ENCODE measurements at regions not wholly inside any gene's neighbourhood (a gene's known extent, or its start where the extent isn't known, plus 50 kb on each side); places are given as distances from the start of the nearest gene placed in this dataset.

GRCh38 chr13:69458013-69458412 is 649.6 kb upstream of the ATXN8OS start:
- ChIA-PET CTCF (no interaction called here), POLR2A (no interaction called here)

- POLR2A ChIA-PET, result no interaction called here
These were observed 657.4 kb upstream of the ATXN8OS start for GRCh38 chr13:69450245-69450644.

GRCh38 chr13:69425235-69425634 is 682.4 kb upstream of the ATXN8OS start:
- POLR2A ChIA-PET, result no interaction called here
- CTCF ChIA-PET, result no interaction called here

More at GRCh38 chr13:69450245-69450644, 657.4 kb upstream of the ATXN8OS start:
- CTCF ChIA-PET, result no interaction called here

DNA sequence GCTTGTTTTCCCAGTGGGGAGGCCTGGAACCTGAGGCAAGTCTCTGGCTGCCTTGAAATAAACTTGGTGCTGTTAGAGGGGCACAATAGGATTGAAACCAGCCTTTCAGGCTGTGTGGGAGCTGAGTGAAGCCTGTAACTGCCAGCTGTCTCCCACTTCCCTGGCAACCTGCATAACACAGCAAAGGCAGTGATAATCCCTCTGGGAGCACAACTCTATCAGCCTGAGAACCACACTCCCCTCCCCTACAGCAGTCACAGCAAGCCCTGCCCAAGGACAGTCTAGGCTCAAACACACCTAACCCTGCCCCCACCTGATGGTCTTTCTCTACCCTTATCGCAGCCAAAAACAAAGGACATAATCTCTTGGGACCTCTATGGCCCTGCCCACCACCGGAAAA is 683.8 kb upstream of the ATXN8OS start:
- POLR2A ChIA-PET, result no interaction called here
- CTCF ChIA-PET, result no interaction called here

DNA sequence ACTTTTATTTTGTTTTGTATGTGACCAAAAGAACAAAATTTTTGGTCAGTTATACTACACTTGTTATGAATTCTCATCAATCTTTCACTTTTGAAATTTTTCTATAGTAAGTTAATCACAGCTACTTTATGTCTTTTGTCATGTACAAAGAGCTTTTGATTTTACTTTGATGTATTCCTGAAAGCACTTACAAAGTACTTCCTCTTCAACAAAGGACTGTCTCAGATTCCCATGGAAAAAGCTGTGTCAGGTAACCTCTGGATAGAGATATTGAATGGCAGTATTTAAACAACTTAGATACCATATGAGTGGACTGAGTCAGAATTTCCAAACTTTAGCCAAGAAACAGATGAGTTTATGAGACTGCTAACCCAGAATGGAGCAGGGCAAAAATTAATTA is 689.3 kb upstream of the ATXN8OS start:
- POLR2A ChIA-PET, result no interaction called here
- CTCF ChIA-PET, result no interaction called here

GRCh38 chr13:69410761-69411160 is 696.9 kb upstream of the ATXN8OS start:
- ChIA-PET POLR2A (no interaction called here), CTCF (no interaction called here)

- CTCF ChIA-PET, result no interaction called here
- POLR2A ChIA-PET, result no interaction called here
These were observed 715.9 kb upstream of the ATXN8OS start for GRCh38 chr13:69391756-69392155.

GRCh38 chr13:69389899-69390298 is 717.7 kb upstream of the ATXN8OS start:
- POLR2A ChIA-PET, result no interaction called here
- CTCF ChIA-PET, result no interaction called here

DNA sequence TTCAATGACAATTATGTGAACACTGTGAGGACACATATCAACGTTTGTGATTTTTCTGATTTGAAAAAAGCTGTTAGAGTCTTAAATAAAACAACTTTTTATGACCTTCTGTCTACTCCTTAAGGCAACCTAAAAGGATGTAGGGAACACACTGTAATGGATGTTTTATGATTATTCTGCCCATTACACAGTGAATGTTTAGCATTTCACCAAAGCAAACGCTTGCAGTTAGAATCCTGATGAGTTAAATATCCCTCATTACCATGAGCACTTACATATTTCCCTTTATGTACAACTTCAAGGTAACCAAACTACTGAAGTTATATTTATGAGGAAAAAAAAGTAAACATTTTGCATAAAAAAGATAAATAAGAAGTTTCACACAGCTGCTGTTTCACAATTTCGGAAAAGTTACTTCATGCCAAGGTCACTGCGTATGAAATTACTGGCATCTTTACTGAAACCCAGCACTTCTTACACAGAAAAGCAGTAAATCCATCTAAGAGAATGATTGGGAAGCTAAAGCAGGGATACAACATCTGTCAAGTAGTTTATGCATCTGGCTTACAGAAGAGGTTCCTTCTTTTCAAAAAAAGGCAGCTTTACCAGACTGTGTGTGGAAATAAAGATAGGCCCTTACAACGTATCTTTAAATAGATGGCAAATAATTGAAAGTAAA is 733.7 kb upstream of the ATXN8OS start:
- CTCF ChIA-PET, result no interaction called here
- POLR2A ChIA-PET, result no interaction called here

GRCh38 chr13:69363360-69363759 is 744.3 kb upstream of the ATXN8OS start:
- POLR2A ChIA-PET, result no interaction called here

GRCh38 chr13:69331245-69331644 is 776.4 kb upstream of the ATXN8OS start:
- CTCF ChIA-PET, result no interaction called here
- POLR2A ChIA-PET, result no interaction called here

More at GRCh38 chr13:69363360-69363759, 744.3 kb upstream of the ATXN8OS start:
- CTCF ChIA-PET, result no interaction called here

DNA sequence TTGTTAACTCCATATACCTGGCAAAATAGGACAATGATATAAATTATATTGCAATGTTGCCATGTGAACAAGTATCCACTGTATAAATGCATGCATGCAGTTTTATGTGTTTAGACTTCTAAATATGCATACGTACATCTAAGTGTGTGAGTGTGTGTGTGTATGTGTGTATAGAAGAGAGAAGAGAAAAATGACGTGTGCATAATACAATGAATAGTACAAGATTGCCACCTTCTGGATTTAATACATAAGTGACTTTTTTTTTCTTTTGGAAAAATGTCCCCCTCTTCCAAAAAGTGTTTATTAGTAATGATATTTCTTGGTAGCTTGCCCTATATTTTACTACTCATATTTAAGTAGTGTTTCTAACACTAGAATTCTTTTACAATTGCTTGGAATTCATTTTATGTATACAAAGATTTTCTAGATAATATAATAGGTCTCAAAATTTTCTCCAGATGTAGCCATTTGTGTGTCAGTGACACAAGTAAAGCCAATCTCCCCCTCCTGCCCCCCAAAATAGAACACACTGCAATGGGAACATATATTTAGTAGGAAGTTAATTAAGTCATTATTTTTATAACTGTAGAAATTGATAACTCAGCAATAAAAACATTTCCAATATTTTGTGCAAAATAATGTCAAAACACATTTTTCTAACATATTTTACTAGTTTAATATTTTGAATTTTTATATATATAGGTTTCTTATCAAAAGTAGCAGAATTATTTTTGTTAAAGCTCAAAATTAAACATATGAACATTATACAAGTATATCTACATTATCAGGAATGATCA is 783.3 kb upstream of the ATXN8OS start:
- POLR2A ChIA-PET, result no interaction called here

GRCh38 chr13:69319656-69320055 is 788.0 kb upstream of the ATXN8OS start:
- ChIA-PET CTCF (no interaction called here), POLR2A (no interaction called here)

More for the DNA sequence above, 783.3 kb upstream of the ATXN8OS start:
- CTCF ChIA-PET, result no interaction called here

- ChIA-PET POLR2A (no interaction called here), CTCF (no interaction called here)
These were observed 792.6 kb upstream of the ATXN8OS start for GRCh38 chr13:69315039-69315438.

DNA sequence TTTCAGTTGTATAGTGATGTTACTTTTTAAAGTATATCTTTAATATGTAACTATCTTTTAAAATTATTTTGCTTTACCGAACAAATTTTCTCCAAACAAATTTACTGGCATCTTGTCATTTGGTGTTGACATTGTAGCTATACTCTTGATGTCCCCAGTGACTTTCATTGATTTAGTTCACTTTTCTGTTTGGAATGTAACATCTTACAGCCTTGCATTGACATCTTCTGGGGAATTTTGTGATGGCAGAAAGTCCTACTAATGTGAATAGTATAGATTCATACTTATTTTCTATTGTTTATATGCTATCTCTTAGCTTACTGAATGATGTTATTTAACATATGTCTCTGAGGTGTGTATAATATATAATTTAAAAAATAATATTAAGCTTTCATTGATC is 800.9 kb upstream of the ATXN8OS start:
- CTCF ChIA-PET, result no interaction called here
- POLR2A ChIA-PET, result no interaction called here

DNA sequence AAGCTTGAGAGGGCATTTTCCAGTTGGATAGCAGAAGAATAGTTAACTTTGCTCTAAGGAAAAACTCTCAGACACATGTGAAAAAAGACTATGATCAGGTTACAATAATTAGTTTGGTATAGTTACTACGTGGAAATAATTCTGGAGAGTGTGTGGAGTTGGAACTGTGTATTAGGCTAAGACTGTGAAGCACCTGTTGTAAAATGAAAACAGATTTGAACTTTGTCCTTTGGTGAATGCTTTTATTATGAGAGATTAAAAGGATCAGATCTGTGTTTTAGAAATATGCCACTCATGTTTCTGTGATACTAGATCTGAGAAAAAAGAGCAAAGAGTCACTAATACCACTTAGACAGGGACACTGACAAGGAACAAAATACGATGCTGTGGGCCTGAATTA is 807.5 kb upstream of the ATXN8OS start:
- CTCF ChIA-PET, result no interaction called here
- POLR2A ChIA-PET, result no interaction called here

GRCh38 chr13:69296130-69296529 is 811.5 kb upstream of the ATXN8OS start:
- POLR2A ChIA-PET, result no interaction called here
- CTCF ChIA-PET, result no interaction called here

- CTCF ChIA-PET, result no interaction called here
- POLR2A ChIA-PET, result no interaction called here
These were observed 814.7 kb upstream of the ATXN8OS start for GRCh38 chr13:69292789-69293425.

- POLR2A ChIA-PET, result no interaction called here
- CTCF ChIA-PET, result no interaction called here
These were observed 816.2 kb upstream of the ATXN8OS start for GRCh38 chr13:69291292-69291906.

DNA sequence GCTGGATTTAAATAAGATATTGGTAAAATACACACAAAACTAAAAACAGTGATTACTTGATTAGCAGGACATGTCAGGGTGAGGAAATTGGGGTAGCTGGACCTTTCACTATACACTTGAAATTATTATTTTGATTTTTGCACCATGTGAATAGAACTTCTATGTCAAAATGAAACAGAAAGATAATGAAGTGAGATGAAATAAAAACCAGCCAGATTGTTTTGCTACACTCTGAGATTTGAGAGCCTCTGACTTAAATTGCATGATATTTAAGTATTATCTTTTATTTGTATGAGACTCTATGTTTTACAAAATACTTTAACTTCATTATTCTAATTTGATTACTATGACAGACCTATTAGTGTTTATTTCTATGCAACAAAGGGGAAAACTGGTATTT is 819.6 kb upstream of the ATXN8OS start:
- ChIA-PET POLR2A (no interaction called here), CTCF (no interaction called here)
